Endothelial cell of umbilical vein (primary cell): ENCODE measurements at regions not wholly inside any gene's neighbourhood (a gene's known extent, or its start where the extent isn't known, plus 50 kb on each side); places are given as distances from the start of the nearest gene placed in this dataset.

Source experiments
- BruUV-seq: library from RNA; stranded (reverse); fragments of 400-500 nt; replicated peaks from 2 replicates; lab custom pipeline; 2021; lab: Mats Ljungman, UMichigan
- CTCF ChIA-PET: fragments of 300-600, 350-600 bp; sonication (Branson Sonifier 250); formaldehyde crosslinking; loops from one replicate; lab custom pipeline; 2021; ENCODE audit warnings: antibody characterized with exemption, inconsistent platforms; lab: Charles Lee
- POLR2A ChIA-PET: fragments of 300-600, 350-600 bp; sonication (Branson Sonifier 250); formaldehyde crosslinking; loops from one replicate; lab custom pipeline; 2021; ENCODE audit warnings: antibody characterized with exemption, inconsistent platforms; lab: Charles Lee
- DNase-seq: peaks from one replicate; pipeline ENCODE4 v3.0.0-alpha.2; 2011; ENCODE audit warnings: low read depth, low spot score
- FAIRE-seq: peaks from 2 replicates; lab custom pipeline; 2011; peaks lifted over from hg19 to GRCh38; lab: Jason Lieb, UNC
- H2AFZ ChIP-seq: 2 replicates; pipeline ENCODE4 v1.6.0; 2012; ENCODE audit warnings: low read depth, low read length, control low read depth, inconsistent platforms
- H3K27ac ChIP-seq: 2 replicates; pipeline ENCODE4 v1.5.1; 2011; ENCODE audit warnings: low read depth, mild to moderate bottlenecking, control low read depth, low read length, moderate library complexity; ENCODE audit not compliant: insufficient read depth
- H3K27me3 ChIP-seq, 2 experiments: 2 replicates each; pipeline versions ENCODE4 v1.6.0 to v1.6.1; 2011; ENCODE audit warnings: low read length in 2 of 2, mixed read lengths in 1 of 2; ENCODE audit not compliant: control insufficient read depth in 2 of 2, insufficient read depth in 2 of 2
- H3K36me3 ChIP-seq, 2 experiments: 2 replicates in 1 of 2; 3 replicates in 1 of 2; pipeline ENCODE4 v1.5.1; 2011; ENCODE audit warnings: low read length in 2 of 2, mild to moderate bottlenecking in 1 of 2, moderate library complexity in 1 of 2; ENCODE audit not compliant: control insufficient read depth in 2 of 2, insufficient read depth in 2 of 2; ENCODE audit errors: extremely low read depth in 1 of 2
- H3K4me1 ChIP-seq: 3 replicates; pipeline ENCODE4 v1.5.1; 2011; ENCODE audit warnings: mild to moderate bottlenecking, low read length; ENCODE audit not compliant: control insufficient read depth, insufficient read depth; ENCODE audit errors: extremely low read depth
- H3K4me2 ChIP-seq: 2 replicates; pipeline ENCODE4 v1.6.1; 2011; ENCODE audit warnings: low read length, control low read depth, mixed read lengths; ENCODE audit not compliant: insufficient read depth
- H3K4me3 ChIP-seq, 3 experiments: fragments of 200-600 bp in 1 of 3; sonication (generic), shearing (Covaris generic) in 1 of 3; replicated peaks in 1 of 3; 2 replicates each; pipeline ENCODE4 v1.5.1; 2011 to 2016; ENCODE audit warnings: control low read depth in 3 of 3, low read length in 3 of 3, mild to moderate bottlenecking in 2 of 3, inconsistent platforms in 1 of 3, low read depth in 1 of 3, moderate library complexity in 1 of 3; ENCODE audit not compliant: insufficient read depth in 1 of 3
- H3K79me2 ChIP-seq: 2 replicates; pipeline ENCODE4 v1.6.0; 2012; ENCODE audit warnings: low read length, inconsistent platforms; ENCODE audit not compliant: control insufficient read depth, insufficient read depth
- H3K9ac ChIP-seq: replicated peaks from 2 replicates; pipeline ENCODE3; 2011; ENCODE audit warnings: low read length, control low read depth; ENCODE audit not compliant: insufficient read depth; ENCODE audit errors: extremely low read depth
- H3K9me1 ChIP-seq: replicated peaks from 3 replicates; pipeline ENCODE4 v1.6.0; 2011; ENCODE audit warnings: mild to moderate bottlenecking, low read length; ENCODE audit not compliant: control insufficient read depth, insufficient read depth; ENCODE audit errors: extremely low read depth
- H3K9me3 ChIP-seq: replicated peaks from 2 replicates; pipeline ENCODE4 v1.5.1; 2012; ENCODE audit warnings: low read length, inconsistent platforms; ENCODE audit not compliant: control insufficient read depth, insufficient read depth
- H4K20me1 ChIP-seq: replicated peaks from 2 replicates; pipeline ENCODE3; 2011; ENCODE audit warnings: mild to moderate bottlenecking, low read length; ENCODE audit not compliant: control insufficient read depth, insufficient read depth; ENCODE audit errors: extremely low read depth
- EZH2 ChIP-seq: IDR thresholded peaks from 2 replicates; pipeline ENCODE4 v1.6.1; 2012; ENCODE audit warnings: borderline replicate concordance, low read depth, mild to moderate bottlenecking, moderate library complexity, low read length, inconsistent platforms; ENCODE audit not compliant: severe bottlenecking
- FOS ChIP-seq: IDR thresholded peaks from 2 replicates; pipeline ENCODE4 v1.6.1; 2011; ENCODE audit warnings: mild to moderate bottlenecking, low read length, moderate library complexity, borderline replicate concordance; ENCODE audit not compliant: insufficient read depth
- GATA2 ChIP-seq: IDR thresholded peaks from 2 replicates; pipeline ENCODE4 v1.7.0; 2011; ENCODE audit warnings: low read depth, mild to moderate bottlenecking, moderate library complexity, mixed read lengths, low read length; ENCODE audit not compliant: insufficient read length, insufficient read depth
- JUN ChIP-seq: IDR thresholded peaks from 2 replicates; pipeline ENCODE4 v1.6.1; 2011; ENCODE audit warnings: borderline replicate concordance, low read depth; ENCODE audit not compliant: insufficient read length, insufficient read depth
- MYC ChIP-seq: IDR thresholded peaks from one replicate; pipeline ENCODE4 v1.6.1; 2011; ENCODE audit warnings: mild to moderate bottlenecking, low read depth, low read length
- POLR2A ChIP-seq: IDR thresholded peaks from 2 replicates; pipeline ENCODE4 v1.6.1; 2012; ENCODE audit warnings: low read depth, mild to moderate bottlenecking, control low read depth, low read length
- POLR2AphosphoS5 ChIP-seq: IDR thresholded peaks from 2 replicates; pipeline ENCODE4 v1.6.1; 2012; ENCODE audit warnings: low read depth, mild to moderate bottlenecking, control low read depth, low read length, moderate library complexity; ENCODE audit not compliant: insufficient read depth
- dilution Hi-C: fragments of 300-500 bp; cut with MboI; formaldehyde crosslinking; loops from one replicate; pipeline ENCODE4 v1.15.0; 2019; ENCODE audit warnings: low sequenced_read_pairs; ENCODE audit not compliant: extremely low pct_ligation_motif_present
- intact Hi-C: fragments of 100-400 bp; cut with micrococcal nuclease; formaldehyde crosslinking; loops from one replicate; pipeline ENCODE4 v1.10.0; 2022
- TF ChIP-seq, protein P1 (sequence below): IDR thresholded peaks from 2 replicates; pipeline ENCODE4 v1.6.1; 2011; ENCODE audit not compliant: insufficient read depth, insufficient read length
- TF ChIP-seq, protein P2 (sequence below), 2 donors: IDR thresholded peaks; 1 replicate in 1 of 2; 2 replicates in 1 of 2; pipeline ENCODE4 v1.5.1; 2011; ENCODE audit warnings: low read length in 2 of 2, mild to moderate bottlenecking in 2 of 2, moderate library complexity in 2 of 2, control low read depth in 1 of 2, inconsistent platforms in 1 of 2, low read depth in 1 of 2; ENCODE audit not compliant: insufficient read depth in 1 of 2; ENCODE audit errors: extremely low read depth in 1 of 2

- TF ChIP-seq, protein P1, sequence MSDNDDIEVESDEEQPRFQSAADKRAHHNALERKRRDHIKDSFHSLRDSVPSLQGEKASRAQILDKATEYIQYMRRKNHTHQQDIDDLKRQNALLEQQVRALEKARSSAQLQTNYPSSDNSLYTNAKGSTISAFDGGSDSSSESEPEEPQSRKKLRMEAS = no peak
- FAIRE-seq (no peak), DNase-seq (no peak)
- Histone ChIP-seq H3K9me3 (no peaks in the 10 kb centered on the region), H3K4me2 (no peak overlapping the region), H3K27ac (no peak overlapping the region), H3K9ac (no peak overlapping the region), H3K36me3 (no peaks in the 10 kb centered on the region), H3K4me3 (no peak overlapping the region), H3K79me2 (no peaks in the 10 kb centered on the region), H3K27me3 (no peaks in the 10 kb centered on the region), H2AFZ (no peak overlapping the region), H3K9me1 (no peaks in the 10 kb centered on the region), H4K20me1 (no peaks in the 10 kb centered on the region), H3K4me1 (no peaks in the 10 kb centered on the region)
- BruUV-seq = no TSS peak
- CTCF ChIA-PET = interaction anchor here (1.8 kb wide), 1 partner anchor 10 kb away, joined by 6 read pairs; no protein-coding TSS in a partner anchor
- dilution Hi-C loops = no loop called here
- POLR2A ChIA-PET = no interaction called here
- intact Hi-C loops = no loop called here
These were observed 360.9 kb downstream of the BCKDHB start for GRCh38 chr6:80467408-80467807.

DNA sequence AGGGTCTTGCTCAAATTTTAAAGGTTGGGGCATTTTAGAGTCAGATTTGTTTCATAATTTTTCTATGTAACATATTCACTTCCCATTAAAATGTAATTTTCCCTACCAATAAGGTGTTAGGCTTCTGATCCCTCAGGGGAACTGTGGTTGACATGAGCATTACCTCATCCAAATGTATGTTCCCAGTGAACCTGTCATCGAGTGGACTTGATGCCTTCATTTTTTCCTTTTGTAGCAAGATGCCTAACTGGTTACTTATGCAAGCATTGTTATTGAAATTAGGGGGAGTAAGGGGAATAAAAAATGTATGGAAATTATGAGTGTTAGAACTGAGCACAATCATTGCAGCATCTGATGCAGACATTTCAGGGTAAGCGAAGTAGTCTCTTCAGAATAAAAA lies 360.5 kb downstream of the BCKDHB start:
- no TSS peak for BruUV-seq
- Histone ChIP-seq H3K4me3 (no peak overlapping the region), H2AFZ (no peak overlapping the region), H3K9me1 (no peaks in the 10 kb centered on the region), H3K36me3 (no peaks in the 10 kb centered on the region), H3K9ac (no peak overlapping the region), H3K4me2 (no peak overlapping the region), H4K20me1 (no peaks in the 10 kb centered on the region), H3K27ac (no peak overlapping the region), H3K4me1 (no peaks in the 10 kb centered on the region), H3K9me3 (no peaks in the 10 kb centered on the region), H3K27me3 (no peaks in the 10 kb centered on the region), H3K79me2 (no peaks in the 10 kb centered on the region)
- DNase-seq = no peak
- ChIA-PET POLR2A (no interaction called here), CTCF (interaction anchor here (0.7 to 1.8 kb wide), 2 partner anchors 9 to 10 kb away, joined by 3 to 6 read pairs; no protein-coding TSS in a partner anchor)
- FAIRE-seq = no peak
- no peak for TF ChIP-seq POLR2A
- TF ChIP-seq FOS = no peak
- no peak for TF ChIP-seq JUN
- no peak for TF ChIP-seq POLR2AphosphoS5
- TF ChIP-seq, protein P2, sequence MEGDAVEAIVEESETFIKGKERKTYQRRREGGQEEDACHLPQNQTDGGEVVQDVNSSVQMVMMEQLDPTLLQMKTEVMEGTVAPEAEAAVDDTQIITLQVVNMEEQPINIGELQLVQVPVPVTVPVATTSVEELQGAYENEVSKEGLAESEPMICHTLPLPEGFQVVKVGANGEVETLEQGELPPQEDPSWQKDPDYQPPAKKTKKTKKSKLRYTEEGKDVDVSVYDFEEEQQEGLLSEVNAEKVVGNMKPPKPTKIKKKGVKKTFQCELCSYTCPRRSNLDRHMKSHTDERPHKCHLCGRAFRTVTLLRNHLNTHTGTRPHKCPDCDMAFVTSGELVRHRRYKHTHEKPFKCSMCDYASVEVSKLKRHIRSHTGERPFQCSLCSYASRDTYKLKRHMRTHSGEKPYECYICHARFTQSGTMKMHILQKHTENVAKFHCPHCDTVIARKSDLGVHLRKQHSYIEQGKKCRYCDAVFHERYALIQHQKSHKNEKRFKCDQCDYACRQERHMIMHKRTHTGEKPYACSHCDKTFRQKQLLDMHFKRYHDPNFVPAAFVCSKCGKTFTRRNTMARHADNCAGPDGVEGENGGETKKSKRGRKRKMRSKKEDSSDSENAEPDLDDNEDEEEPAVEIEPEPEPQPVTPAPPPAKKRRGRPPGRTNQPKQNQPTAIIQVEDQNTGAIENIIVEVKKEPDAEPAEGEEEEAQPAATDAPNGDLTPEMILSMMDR (IDR thresholded peaks at IDR 0.05; ENCODE audit: extremely low read depth in 1 of 2, insufficient read depth in 1 of 2, low read depth in 1 of 2, low read length in 2 of 2) = no peak
- no peak for TF ChIP-seq EZH2
- TF ChIP-seq, protein P1 = no peak
- TF ChIP-seq MYC = no peak
- no peak for TF ChIP-seq GATA2
- dilution Hi-C loops (no loop called here), intact Hi-C loops (no loop called here)
